ENCODE measurements at regions not wholly inside any gene's neighbourhood (a gene's known extent, or its start where the extent isn't known, plus 50 kb on each side); places are given as distances from the start of the nearest gene placed in this dataset.

GRCh38 chr14:38074081-38074480 is 133.6 kb upstream of the SSTR1 start:
- no peak for FAIRE-seq

DNA sequence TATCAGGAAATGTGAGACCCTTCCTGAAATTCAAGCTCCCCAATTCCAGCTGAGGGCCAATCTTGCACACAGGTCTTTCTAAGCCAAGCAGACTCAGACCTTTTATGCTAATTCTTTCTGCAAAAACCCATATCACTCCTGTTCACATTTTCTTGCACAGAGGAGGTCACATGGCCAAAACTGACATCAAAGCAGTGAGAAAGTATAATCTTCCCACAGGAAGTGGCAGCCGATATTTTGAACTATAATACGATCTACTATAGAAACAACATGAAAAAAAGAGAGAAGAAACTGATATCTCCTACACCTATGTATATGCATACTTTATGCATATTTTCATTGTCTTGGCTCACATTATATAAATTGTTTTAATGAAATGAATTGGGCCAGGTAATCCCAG is 132.9 kb upstream of the SSTR1 start:
- no peak for FAIRE-seq

- no peak for FAIRE-seq
Measured at GRCh38 chr14:38078393-38078792, 129.3 kb upstream of the SSTR1 start.

GRCh38 chr14:38079268-38079667 is 128.4 kb upstream of the SSTR1 start:
- FAIRE-seq = no peak

DNA sequence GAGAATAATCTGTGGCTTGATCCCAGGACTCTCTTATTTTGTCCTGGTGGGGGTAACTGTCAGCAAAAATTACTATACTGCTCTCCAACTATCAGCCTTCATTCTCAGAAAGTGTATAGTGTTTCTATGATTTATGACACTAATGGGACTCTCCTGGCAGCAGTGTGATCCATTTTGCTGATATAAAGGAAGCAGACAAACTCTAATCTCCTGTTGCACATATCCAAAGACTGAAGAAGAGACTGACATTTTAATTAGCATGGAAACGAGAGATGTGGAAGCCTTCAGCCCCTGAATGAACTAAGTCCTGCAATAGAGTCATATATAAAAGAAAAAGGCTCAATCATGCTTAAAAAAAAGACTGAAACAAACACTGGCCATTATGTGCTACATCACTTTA is 127.8 kb upstream of the SSTR1 start:
- no peak for FAIRE-seq

GRCh38 chr14:38080696-38081095 is 127.0 kb upstream of the SSTR1 start:
- FAIRE-seq = no peak

GRCh38 chr14:38083039-38083438 is 124.7 kb upstream of the SSTR1 start:
- FAIRE-seq = no peak

- FAIRE-seq = peak; percentile 3
Measured at GRCh38 chr14:38089123-38089522, 118.6 kb upstream of the SSTR1 start.

DNA sequence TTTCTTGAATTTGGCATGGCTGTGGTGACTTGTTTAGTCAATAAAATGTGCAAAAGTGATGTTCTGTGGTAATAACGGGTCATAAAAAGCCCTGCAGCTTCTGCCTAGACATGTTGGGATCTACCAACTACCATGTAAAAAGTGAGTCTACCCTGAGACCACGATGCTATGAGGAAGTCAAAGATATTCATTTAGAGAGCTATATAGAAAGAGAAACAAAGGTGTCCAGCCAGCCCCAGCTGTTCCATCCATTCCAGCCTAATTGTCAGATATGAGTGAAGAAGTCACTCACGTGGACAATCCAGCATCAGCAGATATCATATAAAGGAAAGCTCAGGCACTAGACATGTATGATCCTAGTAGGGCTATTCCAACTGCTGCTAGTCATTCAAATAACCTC is 117.2 kb upstream of the SSTR1 start:
- FAIRE-seq = no peak

DNA sequence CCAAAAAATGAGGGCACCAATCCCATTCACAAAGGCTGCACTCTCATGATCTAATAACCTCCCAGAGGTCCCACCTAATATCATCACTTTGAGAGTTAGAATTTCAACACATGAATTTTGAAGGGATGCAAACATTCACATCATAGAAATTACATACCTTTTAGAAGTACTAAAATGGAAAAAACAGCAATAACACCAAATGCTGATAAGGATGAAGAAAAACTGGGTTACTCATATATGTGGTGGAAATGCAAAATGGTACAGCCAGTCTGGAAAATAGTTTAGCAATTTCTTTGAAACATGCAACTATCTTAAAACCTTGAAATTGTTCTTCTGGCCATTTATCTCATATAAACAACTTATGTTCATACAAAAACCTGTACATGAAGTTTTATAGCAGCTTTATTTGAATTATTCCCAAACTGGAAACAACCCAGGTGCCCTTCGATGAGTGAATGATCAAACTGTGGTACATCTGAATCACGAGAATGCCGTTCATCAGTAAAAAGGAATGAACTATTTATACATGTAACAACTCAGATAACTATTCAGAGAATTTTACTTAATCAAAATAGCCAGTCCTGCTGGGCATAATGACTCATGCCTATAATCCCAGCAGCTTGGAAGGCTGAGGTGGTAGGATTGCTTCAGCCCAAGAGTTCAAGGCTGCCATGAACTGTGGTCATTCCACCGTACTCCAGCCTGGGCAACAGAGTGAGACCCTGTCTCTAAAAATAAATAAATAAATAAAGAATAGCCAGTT is 109.4 kb upstream of the SSTR1 start:
- no peak for FAIRE-seq

DNA sequence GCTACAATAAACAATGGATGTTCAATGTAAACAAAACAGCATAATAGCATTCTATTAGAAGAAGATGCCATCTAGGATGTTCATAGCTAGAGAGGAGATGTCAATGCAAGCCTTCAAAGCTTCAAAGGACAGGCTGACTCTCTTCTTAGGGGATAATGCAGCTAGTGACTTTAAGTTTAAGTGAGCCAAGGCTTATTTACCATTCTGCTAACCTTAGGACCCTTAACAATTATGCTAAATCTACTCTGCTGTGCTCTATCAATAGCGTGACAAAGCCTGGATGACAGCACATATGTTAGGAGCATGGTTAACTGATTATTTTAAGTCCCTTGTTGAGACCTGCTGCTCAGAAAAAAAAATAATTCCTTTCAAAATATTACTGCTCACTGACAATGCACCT is 106.0 kb upstream of the SSTR1 start:
- no peak for FAIRE-seq

DNA sequence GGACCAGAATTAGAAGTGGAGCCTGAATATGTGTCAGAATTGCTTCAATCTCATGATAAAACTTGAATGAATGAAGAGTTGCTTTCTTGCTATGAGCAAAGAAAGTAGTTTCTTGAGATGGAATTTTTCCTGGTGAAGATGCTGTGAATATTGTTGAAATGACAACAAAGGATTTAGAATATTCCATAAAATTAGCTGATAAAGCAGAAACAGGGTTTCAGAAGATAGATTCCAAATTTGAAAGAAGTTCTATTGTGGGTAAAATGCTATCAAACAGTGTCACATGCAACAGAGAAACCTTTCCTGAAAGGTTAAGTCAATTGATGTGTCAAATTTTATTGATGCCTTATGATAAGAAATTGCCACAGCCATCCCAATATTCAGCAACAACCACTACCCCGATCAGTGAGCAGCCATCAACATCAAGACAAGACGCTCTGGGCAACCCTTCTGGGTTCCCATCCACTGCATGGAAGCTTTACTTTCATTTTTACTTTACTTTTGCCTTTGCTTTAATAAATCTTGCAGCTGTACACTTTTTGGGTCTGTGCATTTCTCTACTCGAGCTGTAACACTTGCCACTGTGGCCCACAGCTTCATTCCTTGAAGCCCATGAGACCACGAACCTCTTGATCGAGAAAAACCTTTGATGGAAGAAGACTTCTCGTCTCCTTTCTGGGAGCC is 104.0 kb upstream of the SSTR1 start:
- no peak for FAIRE-seq

DNA sequence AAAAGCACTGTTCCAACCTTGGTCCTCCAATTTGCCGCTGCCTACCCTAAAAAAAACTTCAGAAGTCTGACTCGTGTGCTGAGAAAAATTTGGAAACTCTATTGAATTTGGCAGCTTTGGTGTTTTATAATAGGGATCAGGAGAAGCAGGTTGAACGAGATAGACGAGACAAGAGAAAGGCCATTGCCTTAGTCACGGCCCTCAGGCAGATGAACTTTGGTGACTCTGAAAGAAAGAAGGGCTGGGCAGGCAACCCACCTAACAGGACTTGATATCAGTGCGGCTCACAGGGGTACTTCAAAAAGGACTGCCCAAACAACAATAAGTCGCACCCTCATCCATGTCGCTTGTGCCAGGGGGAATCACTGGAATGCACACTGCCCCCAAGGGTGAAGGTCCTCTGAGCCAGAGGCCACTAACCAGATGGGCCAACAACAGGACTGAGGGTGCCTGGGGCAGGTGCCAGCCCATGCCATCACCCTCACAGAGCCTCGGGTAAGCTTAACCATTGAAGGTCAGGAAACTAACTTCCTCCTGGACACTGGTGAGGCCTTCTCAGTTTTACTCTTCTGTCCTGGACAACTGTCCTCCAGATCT is 102.5 kb upstream of the SSTR1 start:
- FAIRE-seq = no peak

- no peak for FAIRE-seq
Measured at GRCh38 chr14:38107216-38107631, 100.5 kb upstream of the SSTR1 start.

- FAIRE-seq = no peak
Measured at GRCh38 chr14:38108681-38109080, 99.0 kb upstream of the SSTR1 start.

DNA sequence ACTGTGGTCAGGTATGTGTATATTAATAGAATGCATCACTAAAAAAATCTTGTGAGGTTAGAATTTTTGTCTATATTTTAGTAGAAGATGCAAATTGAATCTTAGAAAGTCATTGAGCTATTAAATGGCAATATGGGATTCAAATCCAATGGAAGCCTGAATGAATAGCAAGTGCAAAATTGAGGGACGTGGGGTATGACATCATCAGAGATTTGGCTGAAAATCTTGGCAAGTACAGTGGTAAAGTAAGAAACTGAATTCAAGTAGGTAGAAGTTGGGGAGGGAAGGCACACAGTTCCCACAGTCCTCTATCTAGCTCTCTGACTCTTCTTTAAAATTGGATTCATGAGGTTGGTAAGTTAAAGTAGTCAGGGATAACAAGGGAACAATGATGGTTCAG is 97.4 kb upstream of the SSTR1 start:
- no peak for FAIRE-seq

DNA sequence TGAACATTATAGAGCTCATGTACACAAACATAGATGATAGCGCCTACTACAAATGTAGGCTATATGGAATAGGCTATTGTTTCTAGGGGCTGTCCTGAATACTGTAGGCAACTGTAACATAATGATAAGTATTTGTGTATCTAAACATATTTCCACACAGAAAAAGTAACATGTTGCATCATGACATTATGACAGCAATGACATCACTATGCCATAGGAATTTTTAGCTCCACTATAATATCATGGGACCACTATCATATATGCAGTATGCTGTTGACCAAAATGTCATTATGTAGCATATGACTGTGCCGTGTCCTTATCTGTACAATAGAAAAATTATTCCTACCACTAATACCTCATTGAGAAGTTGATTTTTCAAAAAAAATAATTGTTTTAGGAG is 96.7 kb upstream of the SSTR1 start:
- no peak for FAIRE-seq

DNA sequence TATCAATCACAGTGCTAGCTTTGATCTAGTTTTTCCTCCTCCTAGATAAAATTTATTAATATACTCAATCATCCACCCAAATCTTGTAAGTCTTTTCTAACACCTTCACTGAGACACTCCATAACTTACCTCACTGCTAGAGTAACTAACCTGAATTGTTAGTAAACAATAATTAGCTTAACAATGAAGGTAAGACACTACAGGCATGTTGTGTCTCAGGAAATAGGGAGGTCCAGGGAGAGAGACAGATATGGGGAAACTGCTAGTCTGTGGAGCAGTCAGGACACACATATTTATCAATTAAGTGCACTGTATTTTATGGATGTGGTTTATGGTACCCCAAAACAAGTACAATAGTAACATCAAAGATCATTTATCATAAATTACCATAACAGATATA is 94.2 kb upstream of the SSTR1 start:
- no peak for FAIRE-seq

DNA sequence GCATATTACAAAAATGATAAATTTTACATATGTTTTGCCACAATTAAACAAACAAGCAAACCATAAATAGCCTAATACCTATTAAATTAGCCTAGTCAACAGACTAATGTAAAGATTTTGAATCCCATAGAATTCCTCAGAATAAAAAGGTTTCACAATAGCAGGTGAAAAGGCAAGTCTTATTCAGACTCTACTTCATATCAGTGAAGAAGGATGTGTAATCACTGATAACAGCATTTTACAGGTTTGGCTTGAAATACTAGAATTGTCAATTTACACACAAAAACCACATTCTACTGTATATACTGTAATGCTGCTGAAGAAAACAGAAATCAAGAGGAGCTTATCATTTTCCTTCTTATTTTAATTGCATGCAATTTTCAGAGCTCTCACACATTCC is 90.8 kb upstream of the SSTR1 start:
- no peak for FAIRE-seq

GRCh38 chr14:38120109-38120508 is 87.6 kb upstream of the SSTR1 start:
- no peak for FAIRE-seq

GRCh38 chr14:38121320-38122020 is 86.2 kb upstream of the SSTR1 start:
- no peak for FAIRE-seq

DNA sequence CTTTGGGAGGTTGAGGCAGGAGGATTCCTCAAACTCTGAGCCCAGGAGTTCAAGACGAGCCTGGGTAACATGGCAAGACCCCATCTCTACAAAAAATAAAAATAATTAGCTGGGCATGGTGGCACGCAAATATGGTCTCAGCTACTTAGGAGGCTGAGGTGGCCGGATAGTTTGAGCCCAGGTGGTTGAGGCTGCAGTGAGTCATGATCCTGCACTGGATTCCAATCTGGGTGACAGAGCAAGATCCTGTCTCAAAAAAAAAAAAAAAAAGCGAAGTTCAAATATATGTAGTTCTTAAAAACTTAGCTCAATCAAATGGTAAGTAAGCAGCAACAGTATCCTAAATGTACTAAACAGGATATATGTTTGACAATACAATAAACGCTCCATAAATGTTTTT is 85.5 kb upstream of the SSTR1 start:
- no peak for FAIRE-seq

DNA sequence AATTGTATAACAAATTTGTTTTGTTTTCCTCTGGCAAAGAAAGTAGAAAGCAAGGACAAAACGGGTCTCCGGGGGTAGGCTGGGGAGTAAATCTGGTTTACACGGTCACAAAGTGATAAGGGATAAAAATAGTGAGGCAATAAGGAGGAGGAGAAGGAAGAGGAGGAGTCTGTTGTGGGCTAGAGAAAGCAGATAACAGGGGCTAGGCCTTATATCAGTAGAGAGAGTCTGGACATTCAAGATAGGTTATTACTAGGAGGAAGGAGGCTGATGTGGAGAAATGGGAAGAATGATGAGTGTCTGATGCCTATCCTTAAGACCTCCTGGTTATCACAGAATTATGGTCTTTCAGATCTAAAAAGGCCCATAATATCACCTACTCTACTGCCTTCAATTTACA is 83.2 kb upstream of the SSTR1 start:
- no peak for FAIRE-seq
